ENCODE measurements at regions not wholly inside any gene's neighbourhood (a gene's known extent, or its start where the extent isn't known, plus 50 kb on each side); places are given as distances from the start of the nearest gene placed in this dataset.

DNA sequence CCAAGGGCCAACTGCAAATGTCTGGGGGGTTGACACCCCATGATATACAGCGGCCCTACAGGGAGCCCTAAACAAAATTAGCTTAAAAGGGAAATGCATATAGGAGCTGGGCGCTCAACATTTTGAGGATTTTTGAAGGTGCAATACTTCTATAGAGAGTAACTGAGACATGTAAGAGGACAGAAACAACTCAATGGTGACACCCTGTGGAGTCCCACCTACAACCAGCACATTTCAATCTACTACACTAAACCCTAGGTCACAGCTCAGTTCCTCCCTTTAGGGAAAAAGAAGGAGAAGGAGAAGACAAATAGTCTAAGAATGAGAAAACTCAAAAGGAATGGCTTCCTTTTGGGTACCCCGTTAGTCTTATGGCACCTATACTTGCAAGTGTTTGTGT is 1010.5 kb upstream of the NOVA1 start:
- Histone ChIP-seq H3K4me3 (ENCODE audit: low read depth in 1 of 2, low read length in 2 of 2) (no peak overlapping the region), H3K4me1 (ENCODE audit: insufficient read depth, low read length) (no peaks in the 10 kb centered on the region), H3K9ac (ENCODE audit: low read depth, low read length) (no peak overlapping the region), H3K27ac (ENCODE audit: low read length) (no peak overlapping the region), H3K27me3 (ENCODE audit: insufficient read depth, low read length, poor library complexity) (no peaks in the 10 kb centered on the region), H3K36me3 (ENCODE audit: insufficient read depth, low read length) (no peaks in the 10 kb centered on the region), H3K79me2 (ENCODE audit: insufficient read depth, low read length) (no peaks in the 10 kb centered on the region), H3K4me2 (ENCODE audit: insufficient read depth, low read length) (no peak overlapping the region), H3K9me3 (ENCODE audit: insufficient read depth, low read length, severe bottlenecking) (no peaks in the 10 kb centered on the region), H4K20me1 (ENCODE audit: insufficient read depth, low read length) (no peaks in the 10 kb centered on the region), H2AFZ (ENCODE audit: low read depth, low read length) (no peak overlapping the region)
- ATAC-seq (ENCODE audit: insufficient read depth, low read depth) (no peak), DNase-seq (no peak)
- TF ChIP-seq EZH2 (IDR thresholded peaks at IDR 0.05; ENCODE audit: borderline replicate concordance, low read depth, low read length, severe bottlenecking) = no peak
- TF ChIP-seq, protein P1, sequence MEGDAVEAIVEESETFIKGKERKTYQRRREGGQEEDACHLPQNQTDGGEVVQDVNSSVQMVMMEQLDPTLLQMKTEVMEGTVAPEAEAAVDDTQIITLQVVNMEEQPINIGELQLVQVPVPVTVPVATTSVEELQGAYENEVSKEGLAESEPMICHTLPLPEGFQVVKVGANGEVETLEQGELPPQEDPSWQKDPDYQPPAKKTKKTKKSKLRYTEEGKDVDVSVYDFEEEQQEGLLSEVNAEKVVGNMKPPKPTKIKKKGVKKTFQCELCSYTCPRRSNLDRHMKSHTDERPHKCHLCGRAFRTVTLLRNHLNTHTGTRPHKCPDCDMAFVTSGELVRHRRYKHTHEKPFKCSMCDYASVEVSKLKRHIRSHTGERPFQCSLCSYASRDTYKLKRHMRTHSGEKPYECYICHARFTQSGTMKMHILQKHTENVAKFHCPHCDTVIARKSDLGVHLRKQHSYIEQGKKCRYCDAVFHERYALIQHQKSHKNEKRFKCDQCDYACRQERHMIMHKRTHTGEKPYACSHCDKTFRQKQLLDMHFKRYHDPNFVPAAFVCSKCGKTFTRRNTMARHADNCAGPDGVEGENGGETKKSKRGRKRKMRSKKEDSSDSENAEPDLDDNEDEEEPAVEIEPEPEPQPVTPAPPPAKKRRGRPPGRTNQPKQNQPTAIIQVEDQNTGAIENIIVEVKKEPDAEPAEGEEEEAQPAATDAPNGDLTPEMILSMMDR (IDR thresholded peaks at IDR 0.05; ENCODE audit: borderline replicate concordance, extremely low read depth, low read length, poor library complexity, severe bottlenecking) = no peak

- H3K4me3 ChIP-seq (ENCODE audit: low read depth in 1 of 2, low read length in 2 of 2) = no peak overlapping the region
- no peaks in the 10 kb centered on the region for H3K36me3 ChIP-seq (ENCODE audit: insufficient read depth, low read length)
- H4K20me1 ChIP-seq (ENCODE audit: insufficient read depth, low read length) = no peaks in the 10 kb centered on the region
- H3K4me2 ChIP-seq (ENCODE audit: insufficient read depth, low read length) = no peak overlapping the region
- no peak for DNase-seq
- H3K79me2 ChIP-seq (ENCODE audit: insufficient read depth, low read length) = no peaks in the 10 kb centered on the region
- no peaks in the 10 kb centered on the region for H3K27me3 ChIP-seq (ENCODE audit: insufficient read depth, low read length, poor library complexity)
- ATAC-seq (ENCODE audit: insufficient read depth, low read depth) = no peak
- no peak overlapping the region for H3K27ac ChIP-seq (ENCODE audit: low read length)
- no peak overlapping the region for H3K9ac ChIP-seq (ENCODE audit: low read depth, low read length)
- H3K9me3 ChIP-seq (ENCODE audit: insufficient read depth, low read length, severe bottlenecking) = no peaks in the 10 kb centered on the region
- no peaks in the 10 kb centered on the region for H3K4me1 ChIP-seq (ENCODE audit: insufficient read depth, low read length)
- TF ChIP-seq, protein P1 (IDR thresholded peaks at IDR 0.05; ENCODE audit: borderline replicate concordance, extremely low read depth, low read length, poor library complexity, severe bottlenecking) = no peak
- no peak for TF ChIP-seq EZH2 (IDR thresholded peaks at IDR 0.05; ENCODE audit: borderline replicate concordance, low read depth, low read length, severe bottlenecking)
- H2AFZ ChIP-seq (ENCODE audit: low read depth, low read length) = no peak overlapping the region
Observed at GRCh38 chr14:27612121-27612520, 1014.3 kb upstream of the NOVA1 start.

DNA sequence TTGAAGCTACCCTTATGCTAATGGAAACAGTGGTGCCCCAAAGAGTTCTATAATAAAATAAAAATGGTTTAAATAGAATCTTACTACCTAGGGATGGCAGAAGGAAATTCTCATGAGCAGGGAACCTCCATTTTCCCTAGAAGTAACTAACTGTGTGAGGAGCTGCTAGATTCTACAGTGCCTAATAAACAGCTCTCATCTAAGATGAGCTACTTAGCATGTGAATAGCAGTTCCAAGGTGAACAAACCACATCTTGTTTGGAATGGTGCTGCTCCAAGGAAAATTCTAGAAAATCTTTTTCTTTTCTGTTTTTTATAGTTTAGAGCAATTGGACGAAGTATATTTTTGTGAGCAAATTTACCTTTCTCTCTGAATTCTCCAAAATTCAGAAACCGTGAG is 1015.3 kb upstream of the NOVA1 start:
- no peak overlapping the region for H3K9ac ChIP-seq (ENCODE audit: low read depth, low read length)
- no peak overlapping the region for H3K27ac ChIP-seq (ENCODE audit: low read length)
- no peak for DNase-seq
- no peaks in the 10 kb centered on the region for H3K79me2 ChIP-seq (ENCODE audit: insufficient read depth, low read length)
- no peak overlapping the region for H3K4me2 ChIP-seq (ENCODE audit: insufficient read depth, low read length)
- H4K20me1 ChIP-seq (ENCODE audit: insufficient read depth, low read length) = no peaks in the 10 kb centered on the region
- H2AFZ ChIP-seq (ENCODE audit: low read depth, low read length) = no peak overlapping the region
- no peaks in the 10 kb centered on the region for H3K9me3 ChIP-seq (ENCODE audit: insufficient read depth, low read length, severe bottlenecking)
- no peaks in the 10 kb centered on the region for H3K4me1 ChIP-seq (ENCODE audit: insufficient read depth, low read length)
- no peak for ATAC-seq (ENCODE audit: insufficient read depth, low read depth)
- H3K4me3 ChIP-seq (ENCODE audit: low read depth in 1 of 2, low read length in 2 of 2) = no peak overlapping the region
- H3K36me3 ChIP-seq (ENCODE audit: insufficient read depth, low read length) = no peaks in the 10 kb centered on the region
- H3K27me3 ChIP-seq (ENCODE audit: insufficient read depth, low read length, poor library complexity) = no peaks in the 10 kb centered on the region
- TF ChIP-seq EZH2 (IDR thresholded peaks at IDR 0.05; ENCODE audit: borderline replicate concordance, low read depth, low read length, severe bottlenecking) = no peak
- TF ChIP-seq, protein P1 (IDR thresholded peaks at IDR 0.05; ENCODE audit: borderline replicate concordance, extremely low read depth, low read length, poor library complexity, severe bottlenecking) = no peak

- Histone ChIP-seq H4K20me1 (ENCODE audit: insufficient read depth, low read length) (no peaks in the 10 kb centered on the region), H2AFZ (ENCODE audit: low read depth, low read length) (no peak overlapping the region), H3K9me3 (ENCODE audit: insufficient read depth, low read length, severe bottlenecking) (peaks cover 11% of the 10 kb centered on the region), H3K4me1 (ENCODE audit: insufficient read depth, low read length) (no peaks in the 10 kb centered on the region), H3K36me3 (ENCODE audit: insufficient read depth, low read length) (no peaks in the 10 kb centered on the region), H3K27ac (ENCODE audit: low read length) (no peak overlapping the region), H3K27me3 (ENCODE audit: insufficient read depth, low read length, poor library complexity) (no peaks in the 10 kb centered on the region), H3K4me3 (ENCODE audit: low read depth in 1 of 2, low read length in 2 of 2) (no peak overlapping the region), H3K79me2 (ENCODE audit: insufficient read depth, low read length) (no peaks in the 10 kb centered on the region), H3K4me2 (ENCODE audit: insufficient read depth, low read length) (no peak overlapping the region), H3K9ac (ENCODE audit: low read depth, low read length) (no peak overlapping the region)
- no peak for TF ChIP-seq EZH2 (IDR thresholded peaks at IDR 0.05; ENCODE audit: borderline replicate concordance, low read depth, low read length, severe bottlenecking)
- TF ChIP-seq, protein P1 (IDR thresholded peaks at IDR 0.05; ENCODE audit: borderline replicate concordance, extremely low read depth, low read length, poor library complexity, severe bottlenecking) = no peak
- ATAC-seq (ENCODE audit: insufficient read depth, low read depth) (no peak), DNase-seq (no peak)
Observed at GRCh38 chr14:27623782-27624181, 1025.9 kb upstream of the NOVA1 start.
